H9 (cell line): ENCODE measurements at regions not wholly inside any gene's neighbourhood (a gene's known extent, or its start where the extent isn't known, plus 50 kb on each side); places are given as distances from the start of the nearest gene placed in this dataset.

ENCODE experiments used
- DNase-seq: peaks from one replicate; pipeline ENCODE4 v3.0.0-alpha.2; 2017
- H2AFZ ChIP-seq: one replicate; pipeline ENCODE4 v1.6.1; 2013; ENCODE audit warnings: mild to moderate bottlenecking, low read length, control low read depth, moderate library complexity
- H2AK5ac ChIP-seq: 2 replicates; pipeline ENCODE4 v1.6.1; 2013; ENCODE audit warnings: low read length, control low read depth, mixed read lengths; ENCODE audit not compliant: insufficient read length
- H2BK120ac ChIP-seq: one replicate; pipeline ENCODE4 v1.6.1; 2013; ENCODE audit warnings: low read depth, mild to moderate bottlenecking, low read length, control low read depth, inconsistent platforms; ENCODE audit not compliant: poor library complexity, severe bottlenecking
- H2BK12ac ChIP-seq: 2 replicates; pipeline ENCODE4 v1.6.1; 2013; ENCODE audit warnings: low read length, control low read depth, mixed read lengths, low read depth; ENCODE audit not compliant: insufficient read length
- H2BK15ac ChIP-seq: 2 replicates; pipeline ENCODE4 v1.6.1; 2013; ENCODE audit warnings: low read depth, low read length, control low read depth
- H2BK20ac ChIP-seq: one replicate; pipeline ENCODE4 v1.6.1; 2013; ENCODE audit warnings: low read depth, mild to moderate bottlenecking, low read length, control low read depth, inconsistent platforms; ENCODE audit not compliant: poor library complexity, severe bottlenecking
- H2BK5ac ChIP-seq: 2 replicates; pipeline ENCODE4 v1.6.1; 2013; ENCODE audit warnings: low read length, control low read depth, mixed read lengths; ENCODE audit not compliant: insufficient read length
- H3K14ac ChIP-seq: 2 replicates; pipeline ENCODE4 v1.6.1; 2013; ENCODE audit warnings: low read length, control low read depth; ENCODE audit not compliant: insufficient read depth
- H3K18ac ChIP-seq: 2 replicates; pipeline ENCODE4 v1.6.1; 2013; ENCODE audit warnings: low read depth, mild to moderate bottlenecking, mixed read lengths, low read length, control low read depth; ENCODE audit not compliant: insufficient read length
- H3K23ac ChIP-seq: 2 replicates; pipeline ENCODE4 v1.6.1; 2013; ENCODE audit warnings: low read length, control low read depth, mixed read lengths, low read depth; ENCODE audit not compliant: insufficient read length
- H3K23me2 ChIP-seq: 2 replicates; pipeline ENCODE4 v1.6.1; 2013; ENCODE audit warnings: low read depth, mild to moderate bottlenecking, mixed read lengths, low read length, control low read depth; ENCODE audit not compliant: insufficient read length, poor library complexity, severe bottlenecking
- H3K27ac ChIP-seq: 2 replicates; pipeline ENCODE4 v1.5.1; 2013; ENCODE audit warnings: low read length, control low read depth, mixed read lengths, low read depth; ENCODE audit not compliant: insufficient read length
- H3K27me3 ChIP-seq: 2 replicates; pipeline ENCODE4 v1.6.1; 2013; ENCODE audit warnings: low read length, control low read depth, inconsistent platforms; ENCODE audit not compliant: insufficient read depth
- H3K4ac ChIP-seq: 2 replicates; pipeline ENCODE4 v1.6.1; 2013; ENCODE audit warnings: low read depth, mild to moderate bottlenecking, control low read depth, inconsistent platforms, low read length, moderate library complexity
- H3K4me1 ChIP-seq: 2 replicates; pipeline ENCODE4 v1.6.1; 2013; ENCODE audit warnings: low read length, control low read depth, inconsistent platforms; ENCODE audit not compliant: insufficient read depth
- H3K4me2 ChIP-seq: 2 replicates; pipeline ENCODE4 v1.6.1; 2013; ENCODE audit warnings: low read length, control low read depth, mixed read lengths; ENCODE audit not compliant: insufficient read length, insufficient read depth
- H3K56ac ChIP-seq: 2 replicates; pipeline ENCODE4 v1.6.1; 2013; ENCODE audit warnings: low read depth, mild to moderate bottlenecking, mixed read lengths, low read length, control low read depth; ENCODE audit not compliant: insufficient read length
- H3K79me1 ChIP-seq: 2 replicates; pipeline ENCODE4 v1.6.1; 2013; ENCODE audit warnings: low read depth, mild to moderate bottlenecking, moderate library complexity, low read length, control low read depth, inconsistent platforms; ENCODE audit not compliant: insufficient read depth, poor library complexity, severe bottlenecking
- H3K79me2 ChIP-seq: 2 replicates; pipeline ENCODE4 v1.6.1; 2013; ENCODE audit warnings: low read length, control low read depth, inconsistent platforms; ENCODE audit not compliant: insufficient read depth
- H3K9ac ChIP-seq: 2 replicates; pipeline ENCODE4 v1.6.1; 2013; ENCODE audit warnings: low read length, control low read depth, mixed read lengths; ENCODE audit not compliant: insufficient read length; ENCODE audit errors: extremely low read depth
- H3K9me3 ChIP-seq: one replicate; pipeline ENCODE4 v1.6.1; 2013; ENCODE audit warnings: low read depth, low read length, inconsistent platforms; ENCODE audit not compliant: control insufficient read depth
- H3T11ph ChIP-seq: one replicate; pipeline ENCODE4 v1.6.1; 2013; ENCODE audit warnings: mild to moderate bottlenecking, low read length, control low read depth, inconsistent platforms
- H4K20me1 ChIP-seq: one replicate; pipeline ENCODE4 v1.6.1; 2013; ENCODE audit not compliant: control insufficient read depth, insufficient read length, insufficient read depth
- H4K5ac ChIP-seq: 2 replicates; pipeline ENCODE4 v1.6.1; 2013; ENCODE audit warnings: low read depth, mild to moderate bottlenecking, mixed read lengths, low read length, control low read depth; ENCODE audit not compliant: insufficient read length
- H4K8ac ChIP-seq: replicated peaks from 2 replicates; pipeline ENCODE4 v1.6.1; 2013; ENCODE audit warnings: low read length, control low read depth, mixed read lengths, low read depth; ENCODE audit not compliant: insufficient read length
- H4K91ac ChIP-seq: 2 replicates; pipeline ENCODE4 v1.6.1; 2013; ENCODE audit warnings: low read depth, mild to moderate bottlenecking, moderate library complexity, mixed read lengths, low read length, control low read depth; ENCODE audit not compliant: insufficient read length
- H3K27ac Mint-ChIP-seq, 3 experiments: 2 replicates in 2 of 3; 3 replicates in 1 of 3; pipeline ENCODE4 v1.8.0; 2020 to 2021; ENCODE audit warnings: mixed read lengths in 3 of 3, mild to moderate bottlenecking in 1 of 3, moderate library complexity in 1 of 3
- H3K27me3 Mint-ChIP-seq: 2 replicates; pipeline ENCODE4 v1.8.0; 2021; ENCODE audit warnings: low read depth, mild to moderate bottlenecking, moderate library complexity, mixed read lengths
- H3K36me3 Mint-ChIP-seq, 3 experiments: 2 replicates in 2 of 3; 3 replicates in 1 of 3; pipeline ENCODE4 v1.8.0; 2020 to 2021; ENCODE audit warnings: low read depth in 3 of 3, mixed read lengths in 3 of 3; ENCODE audit not compliant: insufficient read depth in 1 of 3
- H3K4me1 Mint-ChIP-seq, 2 experiments: 2 replicates each; pipeline ENCODE4 v1.8.0; 2020; ENCODE audit warnings: mixed read lengths in 2 of 2
- H3K4me3 Mint-ChIP-seq, 2 experiments: 2 replicates in 1 of 2; 3 replicates in 1 of 2; pipeline ENCODE4 v1.8.0; 2020 to 2021; ENCODE audit warnings: mild to moderate bottlenecking in 2 of 2, mixed read lengths in 2 of 2, moderate library complexity in 1 of 2
- H3K9me3 Mint-ChIP-seq, 2 experiments: 2 replicates in 1 of 2; 3 replicates in 1 of 2; pipeline ENCODE4 v1.8.0; 2020; ENCODE audit warnings: mild to moderate bottlenecking in 2 of 2, mixed read lengths in 2 of 2, moderate library complexity in 1 of 2
- CTCF ChIP-seq: fragments of 200-600 bp; sonication (generic); conservative IDR thresholded peaks from 3 replicates; pipeline ENCODE4 v1.8.0; 2021; ENCODE audit warnings: antibody characterized with exemption, mild to moderate bottlenecking
- WGBS: extraction: QIAGEN DNeasy Blood & Tissue Kit; methylation state at CpG from one replicate; pipeline ENCODE4 v1.1.7; 2013; ENCODE audit warnings: missing lambda C conversion rate, low lambda C conversion rate, mixed read lengths; ENCODE audit not compliant: insufficient read length; ENCODE audit errors: extremely low coverage; 5-methylcytosine and 5-hydroxymethylcytosine counted together

DNA sequence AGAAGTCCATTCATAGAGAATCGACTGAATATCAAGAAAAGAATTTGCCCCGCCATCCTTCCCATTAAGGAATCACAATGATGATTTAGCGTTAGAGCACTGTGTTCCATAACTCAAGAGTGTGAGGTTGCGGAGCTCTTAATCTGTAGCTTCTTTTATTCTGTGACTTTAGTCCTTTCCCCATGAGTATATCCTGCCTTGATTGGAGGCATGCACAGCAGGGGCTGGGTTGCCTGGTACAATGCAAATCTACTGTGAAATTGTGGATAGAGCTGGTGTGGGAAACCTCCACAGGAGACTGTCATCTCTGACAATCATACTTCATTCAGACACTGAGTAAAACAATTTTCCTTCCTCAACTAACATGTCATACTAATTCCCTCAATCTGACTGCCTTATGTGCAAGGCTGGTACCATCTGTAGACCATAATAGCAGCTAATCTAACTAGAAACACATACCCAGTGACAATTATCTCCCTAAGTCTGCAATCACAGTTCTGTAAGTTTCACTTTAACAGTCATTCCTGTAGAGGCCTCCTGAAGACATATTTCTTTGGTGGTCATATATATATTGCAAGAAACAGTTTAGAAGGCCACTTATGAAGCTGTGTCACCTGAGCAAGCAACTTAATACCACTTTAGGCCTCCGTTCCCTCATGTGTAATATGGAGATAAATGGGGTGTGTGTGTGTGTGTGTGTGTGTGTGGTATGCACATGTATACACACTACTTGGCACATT is 355.2 kb upstream of the FAM241A start:
- Histone ChIP-seq H3K56ac (no peak overlapping the region), H2AK5ac (no peak overlapping the region)
- H3K9me3 Mint-ChIP-seq, result no peaks in the 10 kb centered on the region

More for the DNA sequence above, 355.2 kb upstream of the FAM241A start:
- H3K27ac ChIP-seq, result no peak overlapping the region
- H3K27ac Mint-ChIP-seq, result no peak overlapping the region
- no peak overlapping the region for H3K9ac ChIP-seq
- no peak overlapping the region for H3K14ac ChIP-seq
- H3K4me2 ChIP-seq, result no peak overlapping the region
- H3K4me1 Mint-ChIP-seq, result peaks cover 34 to 37% of the 10 kb centered on the region in 2 experiments
- TF ChIP-seq CTCF, result no peak
- H3K27me3 ChIP-seq, result no peaks in the 10 kb centered on the region
- H2BK15ac ChIP-seq, result no peak overlapping the region
- H2BK20ac ChIP-seq, result no peak overlapping the region
- H3K18ac ChIP-seq, result no peak overlapping the region
- no peak overlapping the region for H4K5ac ChIP-seq
- H3K79me2 ChIP-seq, result no peaks in the 10 kb centered on the region
- no peaks in the 10 kb centered on the region for H3K36me3 Mint-ChIP-seq
- H3K23me2 ChIP-seq, result no peaks in the 10 kb centered on the region
- no peak overlapping the region for H2BK12ac ChIP-seq
- no peak overlapping the region for H3K4me3 Mint-ChIP-seq
- no peaks in the 10 kb centered on the region for H4K20me1 ChIP-seq
- H3K9me3 ChIP-seq, result no peaks in the 10 kb centered on the region
- no peak overlapping the region for H3K23ac ChIP-seq
- DNase-seq, result no peak
- H4K91ac ChIP-seq, result no peak overlapping the region
- H2BK5ac ChIP-seq, result no peak overlapping the region
- H3K4me1 ChIP-seq, result peaks cover 3% of the 10 kb centered on the region; the same call in 1 of the 2 replicates
- H4K8ac ChIP-seq, result no peak overlapping the region
- H3K27me3 Mint-ChIP-seq, result peaks cover 15% of the 10 kb centered on the region
- H3K79me1 ChIP-seq, result no peaks in the 10 kb centered on the region
- no peak overlapping the region for H3T11ph ChIP-seq
- no CpG with 5 or more reads among the region's 5 CpGs for WGBS
- H2BK120ac ChIP-seq, result no peak overlapping the region
- no peak overlapping the region for H3K4ac ChIP-seq
- H2AFZ ChIP-seq, result no peak overlapping the region
